8988T (cell line): ENCODE measurements at regions not wholly inside any gene's neighbourhood (a gene's known extent, or its start where the extent isn't known, plus 50 kb on each side); places are given as distances from the start of the nearest gene placed in this dataset.
A peak's percentile ranks its signal among the peaks of the same experiment; 100 is the strongest.
"Not testable (repeated sequence)": the region's sequence is repeated elsewhere in the genome, so short reads cannot be mapped to it uniquely, and the experiment has no call there.

Experiments
- DNase-seq: peaks from one replicate; pipeline ENCODE4 v3.0.0; 2011

GRCh38 chr3:182482705-182483104, 310.6 kb upstream of the ATP11B start:
- DNase-seq: no peak

DNA sequence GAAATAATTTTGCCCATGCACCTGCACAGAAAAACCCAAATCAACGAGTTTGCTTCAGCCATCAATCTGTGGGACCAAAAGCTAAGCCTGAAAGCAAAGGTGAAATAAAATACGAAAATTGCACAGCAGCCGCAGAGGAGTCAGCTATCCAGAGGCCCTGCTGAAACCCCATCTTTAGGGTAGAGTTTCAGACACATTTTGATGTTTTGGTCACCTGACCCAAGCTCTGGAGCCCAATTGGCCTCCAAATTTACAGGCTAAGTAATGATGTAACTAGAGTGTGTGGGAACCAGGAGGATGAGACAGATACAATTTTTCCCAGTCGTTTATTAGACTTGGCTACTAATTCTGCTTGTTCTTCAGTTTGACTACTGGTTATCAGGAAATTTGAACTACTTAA, 308.6 kb upstream of the ATP11B start:
- DNase-seq: no peak

- DNase-seq: no peak
These were observed 308.0 kb upstream of the ATP11B start for GRCh38 chr3:182485301-182485700.

- no peak for DNase-seq
These were observed 306.8 kb upstream of the ATP11B start for GRCh38 chr3:182486463-182486862.

- DNase-seq: no peak
These were observed 306.2 kb upstream of the ATP11B start for GRCh38 chr3:182487143-182487542.

GRCh38 chr3:182487611-182488010, 305.7 kb upstream of the ATP11B start:
- no peak for DNase-seq

- peak; percentile 25 for DNase-seq
These were observed 302.5 kb upstream of the ATP11B start for GRCh38 chr3:182490596-182491491.

DNA sequence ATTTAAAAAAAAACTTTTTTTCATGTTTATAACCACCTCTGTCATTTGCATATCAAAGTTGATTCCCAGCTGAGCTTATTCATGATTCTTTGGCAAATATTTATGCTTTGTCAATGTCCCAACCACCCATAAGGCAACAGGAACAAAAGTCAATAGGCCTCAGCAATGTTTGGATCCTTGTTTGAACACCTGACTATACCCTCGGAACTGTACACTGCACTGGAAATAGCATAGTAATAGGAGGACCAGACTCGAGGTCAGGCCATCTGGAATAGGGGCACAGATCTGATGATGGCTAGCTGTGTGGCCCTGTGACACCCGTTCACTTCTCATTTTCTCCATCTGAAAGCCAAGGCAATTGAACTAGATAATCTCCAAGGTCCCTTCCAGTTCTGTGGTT, 301.7 kb upstream of the ATP11B start:
- no peak for DNase-seq

DNA sequence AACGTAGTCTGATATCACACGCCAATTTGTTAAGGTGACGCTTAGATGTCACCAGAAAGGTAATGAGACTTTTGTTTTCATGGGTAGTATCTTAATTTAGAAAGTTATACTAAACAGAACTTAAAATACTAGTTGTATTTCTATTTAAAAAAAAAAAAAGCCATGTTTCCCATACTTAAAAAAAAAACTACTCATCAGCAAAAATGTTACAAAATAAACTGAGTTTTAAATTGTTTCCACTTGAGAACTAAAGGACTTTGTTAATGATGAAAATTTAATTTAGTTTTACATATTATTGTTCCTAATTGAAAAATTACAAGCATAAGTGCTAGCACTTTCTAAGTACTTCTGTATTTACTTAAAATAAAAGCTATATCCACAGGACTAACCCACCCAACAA, 300.8 kb upstream of the ATP11B start:
- DNase-seq: no peak

GRCh38 chr3:182500289-182500688, 293.0 kb upstream of the ATP11B start:
- no peak for DNase-seq

- DNase-seq: no peak
These were observed 291.4 kb upstream of the ATP11B start for GRCh38 chr3:182501856-182502255.

DNA sequence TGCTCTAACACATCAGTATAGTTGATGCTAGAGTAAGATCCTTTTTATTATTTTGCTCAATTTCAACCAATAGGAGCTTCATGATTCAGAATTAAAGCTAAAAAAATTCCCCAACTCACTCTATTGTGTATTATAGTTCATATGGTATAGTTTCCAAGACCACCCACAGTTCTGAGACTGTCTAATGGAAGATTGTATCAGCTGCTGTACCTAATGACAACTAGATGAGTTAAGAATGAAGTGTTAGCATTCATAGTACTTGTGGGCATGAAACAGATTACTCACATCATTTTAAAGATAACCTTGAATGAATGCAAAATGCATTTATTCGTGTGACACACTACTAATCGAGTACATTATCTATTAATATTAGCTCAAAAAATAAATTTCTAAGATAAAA, 289.9 kb upstream of the ATP11B start:
- DNase-seq: no peak

GRCh38 chr3:182508919-182509711, 284.2 kb upstream of the ATP11B start:
- DNase-seq: no peak

- no peak for DNase-seq
These were observed 283.4 kb upstream of the ATP11B start for GRCh38 chr3:182509844-182510460.

DNA sequence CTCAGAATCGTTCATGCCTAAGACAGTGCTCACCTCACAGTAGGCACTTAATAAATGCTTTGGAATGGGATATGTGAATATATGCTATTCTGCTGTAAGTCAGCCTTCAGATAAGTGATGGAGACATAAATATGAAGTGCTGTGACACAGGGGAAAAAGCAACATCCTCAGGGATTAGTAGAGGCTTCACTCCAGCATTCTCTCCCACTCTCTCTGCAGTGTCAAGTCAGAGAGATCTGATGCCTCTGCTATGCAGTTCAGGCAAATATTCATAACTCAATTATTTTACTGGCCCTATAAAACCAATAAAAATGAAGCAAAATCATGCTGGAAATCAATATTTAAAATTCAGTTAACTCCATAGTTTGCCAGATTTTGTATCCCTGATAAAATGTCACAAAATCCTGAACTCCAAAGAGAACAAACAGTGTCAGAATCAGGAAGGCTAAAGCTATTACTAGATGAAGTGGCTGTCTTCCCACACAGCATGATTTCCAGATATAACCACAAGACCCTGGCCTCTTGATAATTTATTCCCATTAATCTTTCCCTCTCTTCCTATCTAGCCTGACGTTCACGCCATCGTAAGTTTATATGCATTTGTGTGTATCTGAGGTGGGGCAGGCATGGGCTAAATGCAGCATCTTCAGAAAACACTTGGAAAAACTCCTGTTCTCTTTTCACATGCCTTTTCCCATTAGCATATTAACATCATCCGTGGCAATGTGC, 278.9 kb upstream of the ATP11B start:
- DNase-seq: no peak

GRCh38 chr3:182516597-182517336, 276.5 kb upstream of the ATP11B start:
- DNase-seq: no peak

DNA sequence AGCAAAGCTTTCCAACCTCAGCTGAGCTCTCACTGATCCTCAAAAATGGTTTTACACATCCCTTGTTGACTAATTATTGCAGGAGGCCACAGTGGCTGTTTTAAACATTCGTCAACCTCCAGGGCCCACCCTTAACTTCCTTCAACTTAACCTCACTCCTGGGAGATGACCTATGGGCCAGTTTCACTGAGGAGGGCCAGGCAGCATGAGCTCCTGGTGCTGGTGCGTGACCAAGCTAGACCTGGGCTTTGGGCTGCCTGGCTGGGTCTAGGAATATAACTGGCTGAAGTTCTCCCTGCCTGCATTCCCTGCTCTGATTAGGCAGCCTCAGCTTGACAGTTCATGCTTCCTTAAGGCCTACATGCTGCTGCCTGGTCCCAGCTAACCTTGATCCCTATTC, 273.7 kb upstream of the ATP11B start:
- no peak for DNase-seq

DNA sequence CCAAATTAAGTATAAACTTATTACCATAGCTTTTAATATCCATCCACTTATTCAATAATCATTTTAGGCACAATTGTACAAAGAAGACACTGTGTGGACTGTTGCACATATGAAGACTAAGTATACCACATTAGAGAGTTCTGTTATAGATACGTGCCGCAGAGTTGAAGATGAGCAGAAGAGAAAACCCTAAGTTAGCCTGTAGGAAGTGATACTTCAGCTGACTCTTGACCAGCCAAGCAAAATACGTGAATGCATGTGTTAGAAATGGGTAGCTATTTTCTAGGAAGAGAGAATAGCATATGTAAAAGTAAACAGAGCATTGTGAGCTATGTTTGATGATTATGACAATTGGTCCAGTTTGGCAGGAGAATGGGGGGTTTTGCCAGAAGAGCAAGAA, 272.0 kb upstream of the ATP11B start:
- DNase-seq: no peak

- DNase-seq: not testable (repeated sequence)
These were observed 269.9 kb upstream of the ATP11B start for GRCh38 chr3:182523424-182523823.

- DNase-seq: no peak
These were observed 269.5 kb upstream of the ATP11B start for GRCh38 chr3:182523836-182524235.

GRCh38 chr3:182524711-182525401, 268.4 kb upstream of the ATP11B start:
- no peak for DNase-seq
